K562 (cell line): ENCODE measurements at regions not wholly inside any gene's neighbourhood (a gene's known extent, or its start where the extent isn't known, plus 50 kb on each side); places are given as distances from the start of the nearest gene placed in this dataset.

ENCODE experiments used
- ATAC-seq: fragments of 200-7000 bp; cut with Tn5 transposase; 3 replicates; pipeline ENCODE4 v1.9.1; 2020; ENCODE audit warnings: moderate library complexity
- BruUV-seq: library from RNA; stranded (reverse); fragments of 400-500 nt; replicated peaks from 2 replicates; lab custom pipeline; 2021; lab: Mats Ljungman, UMichigan
- CTCF ChIA-PET: fragments of 300-600 bp; formaldehyde crosslinking; extraction: SDS; loops from one replicate; lab custom pipeline; 2021; ENCODE audit warnings: low intra/inter-chr PET ratio; lab: Yijun Ruan, JAX
- POLR2A ChIA-PET: fragments of 300-600, 350-650 bp; sonication (Branson Sonifier 250); formaldehyde crosslinking; extraction: SDS; loops from one replicate; lab custom pipeline; 2021; ENCODE audit warnings: antibody characterized with exemption, inconsistent platforms; lab: Yijun Ruan, JAX
- DNase-seq, 4 experiments: peaks; one replicate each; pipeline versions ENCODE4 v3.0.0 to v3.0.0-alpha.2; 2011 to 2018; ENCODE audit warnings: low spot score in 3 of 4, mixed read lengths in 3 of 4; ENCODE audit errors: extremely low read depth in 1 of 4
- FAIRE-seq: peaks from 2 replicates; lab custom pipeline; 2011; peaks lifted over from hg19 to GRCh38; lab: Jason Lieb, UNC
- H2AFZ ChIP-seq: 2 replicates; pipeline ENCODE4 v1.6.0; 2011; ENCODE audit warnings: low read depth, low read length, control low read depth, inconsistent platforms
- H3K27ac ChIP-seq: fragments of 200-600 bp; 3 replicates; pipeline ENCODE4 v1.8.0; 2011; ENCODE audit warnings: low read depth, mild to moderate bottlenecking, control low read depth, inconsistent platforms, low read length, moderate library complexity, mixed read lengths; ENCODE audit errors: extremely low read depth
- H3K27me3 ChIP-seq, 2 experiments: fragments of 300-600 bp in 1 of 2; 2 replicates in 1 of 2; 3 replicates in 1 of 2; pipeline versions ENCODE4 v1.6.0 to v1.8.0; 2011; ENCODE audit warnings: inconsistent platforms in 2 of 2, low read length in 2 of 2, mild to moderate bottlenecking in 1 of 2, mixed read lengths in 1 of 2, moderate library complexity in 1 of 2; ENCODE audit not compliant: control insufficient read depth in 2 of 2, insufficient read depth in 2 of 2
- H3K36me3 ChIP-seq: fragments of 300-600 bp; 3 replicates; pipeline ENCODE4 v1.8.0; 2011; ENCODE audit warnings: mild to moderate bottlenecking, low read length, inconsistent platforms; ENCODE audit not compliant: control insufficient read depth, insufficient read depth
- H3K4me1 ChIP-seq, 2 experiments: fragments of 200-600 bp in 1 of 2; replicated peaks in 1 of 2; 2 replicates in 1 of 2; 3 replicates in 1 of 2; pipeline versions ENCODE4 v1.5.1 to v1.8.0; 2011; ENCODE audit warnings: inconsistent platforms in 2 of 2, low read length in 2 of 2, mild to moderate bottlenecking in 1 of 2, mixed read lengths in 1 of 2, moderate library complexity in 1 of 2; ENCODE audit not compliant: control insufficient read depth in 2 of 2, insufficient read depth in 2 of 2
- H3K4me2 ChIP-seq: 2 replicates; pipeline ENCODE4 v1.6.1; 2011; ENCODE audit warnings: low read length, control low read depth, inconsistent platforms, mixed read lengths; ENCODE audit not compliant: insufficient read depth
- H3K4me3 ChIP-seq: fragments of 200-600 bp; sonication (generic), shearing (Covaris generic); 2 replicates; pipeline ENCODE4 v1.5.1; 2016; ENCODE audit warnings: control low read depth, inconsistent platforms
- H3K79me2 ChIP-seq: fragments of 200-600 bp; 3 replicates; pipeline ENCODE4 v1.8.0; 2011; ENCODE audit warnings: low read length, inconsistent platforms; ENCODE audit not compliant: control insufficient read depth, insufficient read depth
- H3K9ac ChIP-seq, 2 experiments: 2 replicates each; pipeline versions ENCODE4 v1.6.0 to v1.6.1; 2011; ENCODE audit warnings: low read depth in 2 of 2, low read length in 2 of 2, control low read depth in 1 of 2, inconsistent platforms in 1 of 2, mild to moderate bottlenecking in 1 of 2, mixed read lengths in 1 of 2; ENCODE audit not compliant: insufficient read depth in 1 of 2
- H3K9me1 ChIP-seq: one replicate; pipeline ENCODE4 v1.6.0; 2011; ENCODE audit warnings: inconsistent platforms, mild to moderate bottlenecking, low read length, moderate library complexity; ENCODE audit not compliant: control insufficient read depth, insufficient read depth
- H3K9me3 ChIP-seq: replicated peaks from 2 replicates; pipeline ENCODE4 v1.5.1; 2011; ENCODE audit warnings: low read depth, low read length, inconsistent platforms; ENCODE audit not compliant: control insufficient read depth, insufficient read depth
- H4K20me1 ChIP-seq: replicated peaks from 2 replicates; pipeline ENCODE4 v1.6.1; 2011; ENCODE audit warnings: low read length, inconsistent platforms, mixed read lengths; ENCODE audit not compliant: control insufficient read depth, insufficient read depth
- BCLAF1 ChIP-seq, 2 experiments: fragments of 450-650 bp in 1 of 2; IDR thresholded peaks; 2 replicates each; pipeline ENCODE4 v1.6.1; 2011 to 2017; ENCODE audit warnings: low read depth in 2 of 2, antibody characterized with exemption in 1 of 2, borderline replicate concordance in 1 of 2, low read length in 1 of 2, mild to moderate bottlenecking in 1 of 2, mixed read lengths in 1 of 2; ENCODE audit not compliant: control insufficient read depth in 1 of 2
- HOXB6 ChIP-seq: fragments of 250-450 bp; sonication (Bioruptor Pico); IDR thresholded peaks from 2 replicates; pipeline ENCODE4 v1.5.1; 2022; ENCODE audit warnings: mild to moderate bottlenecking, borderline replicate concordance
- KAT7 ChIP-seq: sonication (generic); formaldehyde crosslinking; IDR thresholded peaks from 2 replicates; pipeline ENCODE4 v1.8.0; 2022; ENCODE audit warnings: missing genetic modification reagents, mild to moderate bottlenecking, borderline replicate concordance
- PHF20 ChIP-seq: fragments of 450-650 bp; IDR thresholded peaks from 2 replicates; pipeline ENCODE4 v1.6.1; 2018; ENCODE audit not compliant: partially characterized antibody
- SMAD2 ChIP-seq: fragments of 150-350 bp; IDR thresholded peaks from 2 replicates; pipeline ENCODE4 v1.6.1; 2014; ENCODE audit warnings: low read depth, mild to moderate bottlenecking, low read length
- ZNF212 ChIP-seq: fragments of 450-650 bp; formaldehyde crosslinking; IDR thresholded peaks from 2 replicates; pipeline ENCODE4 v1.4.0; 2020; ENCODE audit warnings: mild to moderate bottlenecking
- WGBS: fragments of 100-300 bp; shearing (Covaris generic); methylation state at CpG from one replicate; pipeline ENCODE4 v1.1.6; 2016; ENCODE audit warnings: low coverage, mixed read lengths; ENCODE audit not compliant: insufficient coverage; ENCODE audit errors: missing lambda C conversion rate; 5-methylcytosine and 5-hydroxymethylcytosine counted together
- in situ Hi-C: fragments of 300-500 bp; cut with MboI; formaldehyde crosslinking; loops from 4 replicates; pipeline ENCODE4 v1.15.0; 2018; ENCODE audit warnings: inconsistent platforms, mixed read lengths
- intact Hi-C: fragments of 100-400 bp; cut with micrococcal nuclease; formaldehyde crosslinking; loops from 2 replicates; pipeline ENCODE4 v1.14.2; 2022

GRCh38 chr13:86445672-86446071 is 646.5 kb upstream of the SLITRK6 start:
- BruUV-seq, result no TSS peak
- H3K9ac ChIP-seq, result no peak overlapping the region
- H3K4me1 ChIP-seq, result no peaks in the 10 kb centered on the region
- H3K4me3 ChIP-seq, result no peak overlapping the region
- FAIRE-seq (no peak), ATAC-seq (no peak), DNase-seq (no peak)
- no peak overlapping the region for H2AFZ ChIP-seq
- WGBS, result 0% methylated on average over 3 of the region's 3 CpGs
- no peaks in the 10 kb centered on the region for H3K79me2 ChIP-seq
- no peak overlapping the region for H3K27ac ChIP-seq
- no peaks in the 10 kb centered on the region for H4K20me1 ChIP-seq
- ChIA-PET CTCF (no interaction called here), POLR2A (no interaction called here)
- no peaks in the 10 kb centered on the region for H3K36me3 ChIP-seq
- TF ChIP-seq KAT7 (CRISPR knock-in tag) (no peak), HOXB6 (CRISPR knock-in tag) (no peak), PHF20 (no peak), SMAD2 (no peak), ZNF212 (CRISPR knock-in tag) (no peak), BCLAF1 (IDR thresholded peaks at IDR 0.05; ENCODE audit: borderline replicate concordance in 1 of 2, control insufficient read depth in 1 of 2, low read depth in 2 of 2, low read length in 1 of 2) (no peak)
- no peaks in the 10 kb centered on the region for H3K9me1 ChIP-seq
- H3K27me3 ChIP-seq, result no peaks in the 10 kb centered on the region
- intact Hi-C loops (no loop called here), in situ Hi-C loops (no loop called here)
- no peaks in the 10 kb centered on the region for H3K9me3 ChIP-seq
- H3K4me2 ChIP-seq, result no peak overlapping the region
